ENCODE measurements at regions not wholly inside any gene's neighbourhood (a gene's known extent, or its start where the extent isn't known, plus 50 kb on each side); places are given as distances from the start of the nearest gene placed in this dataset.

GRCh38 chr18:39886136-39886535 is 2068.9 kb upstream of the PIK3C3 start:
- in situ Hi-C loops (cut with MboI; ENCODE audit: low pct_unique_long_range_greater_than_20kb, low sequenced_read_pairs, unreplicated experiment), result no loop called here
- no peak for DNase-seq (ENCODE audit: low spot score)
- TF ChIP-seq, protein P1, sequence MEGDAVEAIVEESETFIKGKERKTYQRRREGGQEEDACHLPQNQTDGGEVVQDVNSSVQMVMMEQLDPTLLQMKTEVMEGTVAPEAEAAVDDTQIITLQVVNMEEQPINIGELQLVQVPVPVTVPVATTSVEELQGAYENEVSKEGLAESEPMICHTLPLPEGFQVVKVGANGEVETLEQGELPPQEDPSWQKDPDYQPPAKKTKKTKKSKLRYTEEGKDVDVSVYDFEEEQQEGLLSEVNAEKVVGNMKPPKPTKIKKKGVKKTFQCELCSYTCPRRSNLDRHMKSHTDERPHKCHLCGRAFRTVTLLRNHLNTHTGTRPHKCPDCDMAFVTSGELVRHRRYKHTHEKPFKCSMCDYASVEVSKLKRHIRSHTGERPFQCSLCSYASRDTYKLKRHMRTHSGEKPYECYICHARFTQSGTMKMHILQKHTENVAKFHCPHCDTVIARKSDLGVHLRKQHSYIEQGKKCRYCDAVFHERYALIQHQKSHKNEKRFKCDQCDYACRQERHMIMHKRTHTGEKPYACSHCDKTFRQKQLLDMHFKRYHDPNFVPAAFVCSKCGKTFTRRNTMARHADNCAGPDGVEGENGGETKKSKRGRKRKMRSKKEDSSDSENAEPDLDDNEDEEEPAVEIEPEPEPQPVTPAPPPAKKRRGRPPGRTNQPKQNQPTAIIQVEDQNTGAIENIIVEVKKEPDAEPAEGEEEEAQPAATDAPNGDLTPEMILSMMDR (IDR thresholded peaks at IDR 0.05; ENCODE audit: extremely low read depth, insufficient read depth, missing control alignments), result no peak

GRCh38 chr18:39872651-39873050 is 2082.4 kb upstream of the PIK3C3 start:
- TF ChIP-seq, protein P1 (IDR thresholded peaks at IDR 0.05; ENCODE audit: extremely low read depth, insufficient read depth, missing control alignments), result no peak
- in situ Hi-C loops (cut with MboI; ENCODE audit: low pct_unique_long_range_greater_than_20kb, low sequenced_read_pairs, unreplicated experiment), result no loop called here
- no peak for DNase-seq (ENCODE audit: low spot score)

- DNase-seq (ENCODE audit: low spot score), result no peak
- in situ Hi-C loops (cut with MboI; ENCODE audit: low pct_unique_long_range_greater_than_20kb, low sequenced_read_pairs, unreplicated experiment), result no loop called here
- TF ChIP-seq, protein P1 (IDR thresholded peaks at IDR 0.05; ENCODE audit: extremely low read depth, insufficient read depth, missing control alignments), result no peak
Observed at GRCh38 chr18:39871961-39872360, 2083.1 kb upstream of the PIK3C3 start.

- no peak for DNase-seq (ENCODE audit: low spot score)
- TF ChIP-seq, protein P1 (IDR thresholded peaks at IDR 0.05; ENCODE audit: extremely low read depth, insufficient read depth, missing control alignments), result no peak
- in situ Hi-C loops (cut with MboI; ENCODE audit: low pct_unique_long_range_greater_than_20kb, low sequenced_read_pairs, unreplicated experiment), result no loop called here
Observed at GRCh38 chr18:39870591-39870990, 2084.4 kb upstream of the PIK3C3 start.

DNA sequence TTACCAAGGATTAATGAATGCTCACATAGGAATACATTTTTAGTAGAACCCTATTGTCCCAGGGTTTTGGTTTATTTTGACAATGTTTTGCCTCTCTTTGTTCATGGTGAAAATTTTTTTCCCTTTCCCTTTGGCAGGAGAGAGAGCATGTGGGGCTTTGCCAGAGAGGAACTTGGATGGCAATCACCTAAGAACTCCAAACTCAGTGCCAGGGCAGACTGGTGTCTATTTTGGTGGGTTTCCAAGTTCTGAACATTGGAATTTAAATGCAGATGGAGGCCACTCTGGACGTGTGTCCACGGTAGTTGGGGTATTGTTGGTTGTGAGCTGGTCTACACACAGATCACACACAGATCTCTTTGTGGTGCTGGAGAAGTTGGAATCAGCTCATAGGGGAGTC is 2091.1 kb upstream of the PIK3C3 start:
- no peak for DNase-seq (ENCODE audit: low spot score)
- in situ Hi-C loops (cut with MboI; ENCODE audit: low pct_unique_long_range_greater_than_20kb, low sequenced_read_pairs, unreplicated experiment), result no loop called here
- TF ChIP-seq, protein P1 (IDR thresholded peaks at IDR 0.05; ENCODE audit: extremely low read depth, insufficient read depth, missing control alignments), result no peak

GRCh38 chr18:39862341-39862740 is 2092.7 kb upstream of the PIK3C3 start:
- no peak for DNase-seq (ENCODE audit: low spot score)
- TF ChIP-seq, protein P1 (IDR thresholded peaks at IDR 0.05; ENCODE audit: extremely low read depth, insufficient read depth, missing control alignments), result no peak
- in situ Hi-C loops (cut with MboI; ENCODE audit: low pct_unique_long_range_greater_than_20kb, low sequenced_read_pairs, unreplicated experiment), result no loop called here

- no peak for DNase-seq (ENCODE audit: low spot score)
- in situ Hi-C loops (cut with MboI; ENCODE audit: low pct_unique_long_range_greater_than_20kb, low sequenced_read_pairs, unreplicated experiment), result no loop called here
- TF ChIP-seq, protein P1 (IDR thresholded peaks at IDR 0.05; ENCODE audit: extremely low read depth, insufficient read depth, missing control alignments), result no peak
Observed at GRCh38 chr18:39854291-39854690, 2100.7 kb upstream of the PIK3C3 start.
